SH-SY5Y (cell line): ENCODE measurements at regions not wholly inside any gene's neighbourhood (a gene's known extent, or its start where the extent isn't known, plus 50 kb on each side); places are given as distances from the start of the nearest gene placed in this dataset.

Experiments used
- GATA2 ChIP-seq: IDR thresholded peaks from 2 replicates; pipeline ENCODE4 v1.6.1; 2011; ENCODE audit warnings: mild to moderate bottlenecking, low read depth, low read length
- GATA3 ChIP-seq: IDR thresholded peaks from 2 replicates; pipeline ENCODE4 v1.6.1; 2011; ENCODE audit warnings: low read depth, mild to moderate bottlenecking, low read length, moderate library complexity

GRCh38 chr4:119937746-119938145, 128.9 kb downstream of the MAD2L1 start:
- TF ChIP-seq GATA2 (no peak), GATA3 (no peak)
